T-helper 1 cell treated with Interleukin-12 subunit alpha and Interleukin-12 subunit beta and Interleukin-4 antibody, amounts not matched to agents 30 μg/mL and 1 μg/mL, for 36 hours (primary cell): ENCODE measurements at regions not wholly inside any gene's neighbourhood (a gene's known extent, or its start where the extent isn't known, plus 50 kb on each side); places are given as distances from the start of the nearest gene placed in this dataset.
"Not testable (repeated sequence)": the region's sequence is repeated elsewhere in the genome, so short reads cannot be mapped to it uniquely, and the experiment has no call there.

Experiments
- H3K27ac Mint-ChIP-seq: one replicate; pipeline ENCODE4 v1.8.0; 2021; ENCODE audit warnings: mild to moderate bottlenecking, mixed read lengths
- H3K27me3 Mint-ChIP-seq: one replicate; pipeline ENCODE4 v1.8.0; 2021; ENCODE audit warnings: low read depth, mixed read lengths
- H3K36me3 Mint-ChIP-seq: one replicate; pipeline ENCODE4 v1.8.0; 2021; ENCODE audit warnings: low read depth, mixed read lengths
- H3K4me1 Mint-ChIP-seq: one replicate; pipeline ENCODE4 v1.8.0; 2021; ENCODE audit warnings: low read depth, mixed read lengths
- H3K4me3 Mint-ChIP-seq: one replicate; pipeline ENCODE4 v1.8.0; 2021; ENCODE audit warnings: mild to moderate bottlenecking, moderate library complexity, mixed read lengths
- H3K9me3 Mint-ChIP-seq: one replicate; pipeline ENCODE4 v1.8.0; 2021; ENCODE audit warnings: mixed read lengths

DNA sequence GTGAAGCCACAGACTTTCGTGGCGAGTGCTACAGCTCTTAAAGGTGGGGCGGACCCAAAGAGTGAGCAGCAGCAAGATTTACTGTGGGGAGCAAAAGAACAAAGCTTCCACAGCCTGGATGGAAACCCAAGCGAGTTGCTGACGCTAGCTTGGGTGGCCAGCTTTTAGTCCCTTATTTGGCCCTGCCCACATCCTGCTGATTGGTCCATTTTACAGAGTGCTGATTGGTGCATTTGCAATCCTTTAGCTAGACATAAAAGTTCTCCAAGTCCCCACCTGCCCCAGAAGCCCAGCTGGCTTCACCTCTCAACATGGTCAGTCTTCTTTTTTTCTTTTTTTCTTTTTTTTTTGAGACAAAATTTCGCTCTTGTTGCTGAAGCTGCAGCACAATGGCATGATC is 161.0 kb downstream of the SPATA31A6 start:
- not testable (repeated sequence) for H3K4me3 Mint-ChIP-seq, H3K36me3 Mint-ChIP-seq, H3K4me1 Mint-ChIP-seq, H3K27me3 Mint-ChIP-seq, H3K27ac Mint-ChIP-seq, H3K9me3 Mint-ChIP-seq

DNA sequence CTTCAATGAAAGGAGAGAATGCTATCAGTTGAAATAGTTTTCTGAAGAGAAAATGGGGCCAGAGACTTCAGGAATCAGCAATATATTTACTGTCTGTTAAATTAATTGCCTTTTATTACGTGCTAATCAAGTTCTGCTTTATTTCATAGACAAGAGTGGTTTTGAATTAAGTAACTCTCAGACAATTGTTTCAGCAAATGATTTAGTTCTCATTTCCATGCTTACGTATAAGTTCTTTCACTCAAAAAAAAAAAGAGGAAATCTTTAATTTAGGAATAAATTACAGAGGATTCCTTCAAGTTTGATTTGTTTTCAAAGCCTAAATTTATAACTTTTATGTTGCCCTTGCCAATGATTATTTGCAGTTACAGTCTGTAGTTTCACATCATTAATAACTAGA is 163.5 kb downstream of the SPATA31A6 start:
- not testable (repeated sequence) for H3K36me3 Mint-ChIP-seq, H3K4me1 Mint-ChIP-seq, H3K27ac Mint-ChIP-seq, H3K9me3 Mint-ChIP-seq, H3K4me3 Mint-ChIP-seq, H3K27me3 Mint-ChIP-seq

DNA sequence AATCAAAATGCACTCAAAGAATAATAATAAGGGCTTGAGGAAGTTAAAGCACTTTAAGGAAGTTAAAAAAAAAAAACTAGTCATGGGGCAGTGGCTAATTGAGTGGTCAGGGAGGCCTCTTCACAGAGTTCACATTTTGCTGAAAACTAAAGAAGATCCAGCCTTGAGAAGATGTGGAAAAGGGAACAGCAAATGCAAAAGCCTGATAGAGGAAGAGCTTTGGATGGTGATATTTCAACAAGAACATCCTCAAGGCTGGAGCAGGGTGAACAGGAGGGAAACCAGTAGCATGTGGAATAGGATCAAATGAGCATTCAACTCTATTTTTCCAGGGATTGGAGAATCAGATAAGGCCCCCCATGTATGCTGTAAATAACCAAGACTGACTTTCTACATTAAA is 165.7 kb downstream of the SPATA31A6 start:
- not testable (repeated sequence) for H3K27ac Mint-ChIP-seq, H3K9me3 Mint-ChIP-seq, H3K4me1 Mint-ChIP-seq, H3K36me3 Mint-ChIP-seq, H3K4me3 Mint-ChIP-seq, H3K27me3 Mint-ChIP-seq

DNA sequence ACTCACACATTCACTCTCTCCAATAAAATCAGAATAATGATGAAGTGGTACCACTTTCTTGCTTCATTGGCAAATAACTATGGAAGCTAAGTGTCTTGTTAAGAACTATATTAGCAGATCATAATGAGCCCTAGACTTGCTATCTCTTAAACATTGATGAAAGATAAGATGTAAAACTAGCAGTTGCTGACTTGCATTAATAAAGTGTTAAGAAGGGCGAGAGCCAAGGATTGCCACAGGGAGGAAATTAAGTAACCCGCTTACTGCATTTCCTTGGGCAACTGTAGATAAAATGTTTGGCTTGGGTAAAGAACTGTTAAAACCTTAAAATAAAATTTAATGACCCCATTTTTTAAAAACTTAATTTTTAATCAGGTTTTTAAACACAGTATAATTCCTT is 167.0 kb downstream of the SPATA31A6 start:
- not testable (repeated sequence) for H3K27ac Mint-ChIP-seq, H3K9me3 Mint-ChIP-seq, H3K36me3 Mint-ChIP-seq, H3K4me1 Mint-ChIP-seq, H3K4me3 Mint-ChIP-seq, H3K27me3 Mint-ChIP-seq

DNA sequence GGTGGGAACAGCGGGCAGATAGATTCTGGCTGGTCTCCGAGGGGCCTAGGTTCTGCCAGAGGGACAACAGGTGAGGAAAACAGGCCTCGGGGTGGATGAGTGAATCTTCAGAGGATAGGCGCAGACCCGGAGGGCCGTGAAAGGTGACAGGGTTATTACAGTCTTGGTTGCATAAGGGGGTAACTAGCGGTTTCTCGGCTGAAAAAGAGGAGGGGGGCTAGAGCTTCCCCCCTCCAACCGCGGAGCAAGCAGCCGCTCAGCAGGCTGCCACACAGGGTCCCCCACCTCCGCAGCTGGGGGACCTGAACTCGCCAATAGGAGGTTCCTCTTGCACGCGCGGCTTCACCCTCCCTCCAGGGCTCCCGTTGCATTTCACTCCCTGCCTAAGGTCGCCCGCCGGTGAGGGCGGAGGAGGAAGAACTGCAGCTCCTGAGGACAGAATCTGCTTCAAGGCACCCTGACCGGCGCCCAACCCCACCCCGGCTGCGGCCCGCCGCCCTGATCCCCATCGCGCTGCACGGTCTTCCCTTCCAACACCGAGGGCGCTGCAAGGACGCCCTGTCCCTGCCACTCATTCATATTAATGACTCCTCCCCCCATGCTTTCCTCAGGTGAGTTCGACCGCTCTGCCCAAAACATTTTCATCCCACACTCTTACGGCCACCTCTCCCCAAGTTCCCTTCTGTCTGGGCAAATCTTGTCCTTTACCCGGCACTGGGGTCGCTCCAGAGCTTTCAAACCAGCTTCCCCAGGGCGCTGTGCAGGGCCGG is 174.3 kb downstream of the SPATA31A6 start:
- H3K4me3 Mint-ChIP-seq, H3K9me3 Mint-ChIP-seq, H3K36me3 Mint-ChIP-seq, H3K4me1 Mint-ChIP-seq: not testable (repeated sequence)
- H3K27me3 Mint-ChIP-seq: peaks cover 20% of the 10 kb centered on the region
- H3K27ac Mint-ChIP-seq: peak overlapping the region; percentile 13

DNA sequence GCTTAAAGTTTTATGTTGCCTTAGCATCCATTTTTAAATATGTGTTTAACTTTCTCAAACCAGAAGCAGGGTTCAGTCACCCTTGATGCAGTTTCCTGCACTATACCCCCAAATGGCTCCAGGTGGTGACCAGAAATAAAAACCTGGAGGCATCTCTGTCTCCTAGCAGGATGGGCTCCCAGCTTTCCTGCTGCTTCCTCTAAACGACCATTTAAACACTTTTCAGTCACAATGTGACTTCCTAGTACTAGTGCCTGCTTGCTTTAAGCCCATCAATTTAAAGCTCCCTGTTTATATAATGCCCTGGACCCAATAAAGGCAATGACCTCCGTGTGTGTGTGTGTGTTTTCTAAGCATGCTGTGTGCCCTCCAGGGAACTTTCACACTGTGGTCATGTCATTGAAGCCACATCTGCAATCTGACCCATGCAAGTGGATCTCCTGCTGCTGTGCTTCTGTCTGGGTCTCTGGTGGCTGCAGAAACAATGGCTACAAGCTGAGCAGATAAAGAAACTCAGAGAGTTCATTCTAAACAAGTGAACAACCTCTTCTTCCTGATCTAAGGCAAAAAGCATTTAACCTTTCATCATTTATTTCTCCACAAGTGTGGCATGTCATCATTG is 175.3 kb downstream of the SPATA31A6 start:
- H3K27me3 Mint-ChIP-seq: peaks cover 20% of the 10 kb centered on the region
- H3K4me1 Mint-ChIP-seq, H3K27ac Mint-ChIP-seq, H3K4me3 Mint-ChIP-seq, H3K9me3 Mint-ChIP-seq, H3K36me3 Mint-ChIP-seq: not testable (repeated sequence)

DNA sequence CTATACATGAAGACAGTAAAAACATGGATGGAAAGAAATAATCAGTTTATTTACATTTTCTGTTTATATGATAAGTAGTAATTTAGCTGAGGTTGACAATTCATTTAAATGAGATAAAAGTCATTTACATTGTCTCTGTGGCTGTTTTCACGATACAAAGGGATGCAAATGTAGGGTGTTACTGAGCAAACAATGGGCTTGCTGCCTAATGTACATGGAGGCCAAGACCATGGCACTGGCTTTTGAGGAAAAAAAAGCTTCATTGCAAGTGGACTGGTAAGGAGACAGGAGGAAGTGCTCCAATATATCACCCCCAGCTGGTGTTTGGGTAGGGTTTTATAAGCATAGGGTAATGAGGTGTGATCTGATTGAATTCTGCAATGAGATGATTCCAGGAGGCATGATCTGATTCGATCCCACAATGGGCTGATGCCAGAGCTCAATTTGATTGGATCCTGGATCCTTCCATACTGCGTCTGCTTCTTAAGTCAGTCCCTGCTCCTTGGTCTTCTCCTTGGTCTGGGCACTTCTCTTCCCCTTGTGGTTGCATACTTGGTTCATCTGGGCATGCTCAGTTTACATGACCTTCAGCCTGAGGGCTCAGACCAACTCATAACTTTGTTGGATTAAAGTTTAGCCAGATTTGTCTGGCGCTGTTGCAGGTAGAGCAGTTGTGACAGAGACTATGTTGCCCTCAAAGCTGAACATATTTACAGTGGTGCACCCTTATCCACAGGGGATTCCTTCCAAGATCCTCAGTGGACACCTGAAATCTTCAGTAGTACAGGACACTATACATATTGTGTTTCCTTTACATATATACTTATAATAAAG is 181.2 kb downstream of the SPATA31A6 start:
- H3K36me3 Mint-ChIP-seq, H3K9me3 Mint-ChIP-seq, H3K27me3 Mint-ChIP-seq, H3K4me1 Mint-ChIP-seq, H3K4me3 Mint-ChIP-seq, H3K27ac Mint-ChIP-seq: not testable (repeated sequence)

- not testable (repeated sequence) for H3K27ac Mint-ChIP-seq, H3K4me1 Mint-ChIP-seq, H3K9me3 Mint-ChIP-seq, H3K36me3 Mint-ChIP-seq, H3K4me3 Mint-ChIP-seq, H3K27me3 Mint-ChIP-seq
Measured at GRCh38 chr9:42365244-42365945, 181.9 kb downstream of the SPATA31A6 start.

DNA sequence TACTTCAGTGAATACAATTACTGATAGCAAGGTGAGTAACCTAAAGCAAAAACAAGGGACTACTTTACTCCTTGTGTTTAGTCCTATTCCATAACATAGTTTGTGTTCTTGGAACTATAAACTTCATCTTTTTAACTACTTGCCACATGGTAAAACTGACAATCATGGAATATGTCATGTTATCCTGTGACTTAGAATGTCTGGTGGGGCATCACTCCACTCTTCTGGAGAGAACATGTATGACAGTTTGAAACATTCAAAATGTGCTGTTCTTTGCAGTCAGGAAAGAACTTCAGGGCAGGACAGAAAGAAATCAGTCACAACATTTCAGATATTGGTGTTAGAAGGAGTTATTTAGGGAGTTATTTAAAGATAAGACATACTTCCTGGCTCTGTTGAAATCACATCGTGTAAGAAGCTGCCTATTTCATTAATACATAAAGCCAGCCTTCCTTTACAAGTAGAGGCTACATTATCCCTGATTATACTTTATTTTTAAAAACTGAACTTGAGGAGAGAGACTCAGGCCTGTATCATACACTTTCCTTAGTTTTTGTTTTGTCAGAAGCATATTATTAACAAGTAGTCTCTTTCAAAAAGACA is 184.9 kb downstream of the SPATA31A6 start:
- H3K9me3 Mint-ChIP-seq, H3K27me3 Mint-ChIP-seq, H3K36me3 Mint-ChIP-seq, H3K4me1 Mint-ChIP-seq, H3K27ac Mint-ChIP-seq, H3K4me3 Mint-ChIP-seq: not testable (repeated sequence)

GRCh38 chr9:42370172-42370571 is 186.7 kb downstream of the SPATA31A6 start:
- H3K4me3 Mint-ChIP-seq, H3K27me3 Mint-ChIP-seq, H3K9me3 Mint-ChIP-seq: not testable (repeated sequence)

DNA sequence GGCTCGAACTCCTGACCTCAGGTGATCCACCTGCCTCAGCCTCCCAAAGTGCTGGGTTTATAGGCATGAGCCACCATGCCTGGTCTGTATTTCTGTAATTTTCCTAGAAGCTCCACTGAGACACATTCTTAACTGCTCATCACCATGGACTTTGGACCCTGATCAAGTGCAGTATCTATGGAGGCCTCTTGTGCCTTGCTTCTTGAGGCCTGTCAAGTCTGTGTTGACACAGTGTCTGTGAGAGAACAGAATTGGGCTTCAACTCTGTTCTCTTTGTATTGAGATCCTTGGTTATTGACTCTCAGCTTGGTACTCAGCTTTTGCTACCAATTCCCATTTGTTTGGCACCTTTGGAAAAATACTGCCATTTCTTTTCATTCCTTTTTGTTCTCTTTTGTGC is 188.0 kb downstream of the SPATA31A6 start:
- not testable (repeated sequence) for H3K36me3 Mint-ChIP-seq, H3K9me3 Mint-ChIP-seq, H3K4me1 Mint-ChIP-seq, H3K27me3 Mint-ChIP-seq, H3K27ac Mint-ChIP-seq, H3K4me3 Mint-ChIP-seq

More at GRCh38 chr9:42370172-42370571, 186.7 kb downstream of the SPATA31A6 start:
- not testable (repeated sequence) for H3K36me3 Mint-ChIP-seq, H3K4me1 Mint-ChIP-seq, H3K27ac Mint-ChIP-seq

DNA sequence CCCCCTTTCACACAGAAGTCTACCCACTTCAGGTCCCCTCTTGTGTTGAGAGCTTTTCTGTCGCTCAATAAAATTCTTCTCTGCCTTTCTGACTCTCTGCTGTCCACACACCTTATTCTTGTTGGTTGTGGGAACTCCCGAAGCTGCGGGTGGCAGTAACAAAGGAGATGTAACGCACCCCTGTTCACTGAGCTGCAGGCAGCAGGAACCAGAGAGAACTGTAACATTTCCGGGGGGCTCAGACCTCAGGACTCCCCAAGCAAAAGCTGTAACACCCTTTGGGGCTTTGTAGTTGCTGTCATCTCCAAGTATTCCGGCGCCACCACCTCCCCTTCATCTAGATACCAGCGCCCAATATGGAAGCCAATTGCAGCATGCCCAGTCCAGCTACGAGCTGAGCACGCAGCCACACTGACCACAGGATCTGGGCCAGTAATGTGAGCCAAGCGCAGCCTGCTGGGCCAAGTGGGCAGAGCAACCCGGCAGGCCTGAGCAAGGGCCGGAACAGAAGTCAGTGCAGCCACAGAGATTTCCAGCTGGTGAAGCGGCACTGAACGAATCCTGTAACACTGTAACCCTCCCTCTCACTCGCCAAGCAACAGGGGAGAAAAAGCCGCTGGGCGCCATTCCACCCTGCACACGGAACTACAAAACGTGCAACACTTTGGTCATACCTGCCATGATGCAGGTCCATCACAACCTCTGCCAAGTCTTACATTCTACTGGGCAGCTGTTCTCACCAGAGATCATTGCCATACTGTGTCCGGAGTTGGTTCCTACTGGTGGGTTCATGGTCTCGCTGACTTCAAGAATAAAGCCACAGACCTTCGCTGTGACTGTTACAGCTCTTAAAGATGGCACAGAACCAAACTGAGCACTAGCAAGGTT is 194.3 kb downstream of the SPATA31A6 start:
- not testable (repeated sequence) for H3K4me1 Mint-ChIP-seq, H3K27me3 Mint-ChIP-seq, H3K27ac Mint-ChIP-seq, H3K36me3 Mint-ChIP-seq, H3K4me3 Mint-ChIP-seq
- H3K9me3 Mint-ChIP-seq: peaks cover 11% of the 10 kb centered on the region

- H3K4me1 Mint-ChIP-seq: no peaks in the 10 kb centered on the region
- peaks cover 11% of the 10 kb centered on the region for H3K9me3 Mint-ChIP-seq
- no peak overlapping the region for H3K27ac Mint-ChIP-seq
- H3K4me3 Mint-ChIP-seq: no peak overlapping the region
- H3K27me3 Mint-ChIP-seq: no peaks in the 10 kb centered on the region
- no peaks in the 10 kb centered on the region for H3K36me3 Mint-ChIP-seq
Measured at GRCh38 chr9:42378418-42378815, 195.0 kb downstream of the SPATA31A6 start.

- H3K4me3 Mint-ChIP-seq, H3K36me3 Mint-ChIP-seq, H3K27me3 Mint-ChIP-seq, H3K4me1 Mint-ChIP-seq, H3K27ac Mint-ChIP-seq: not testable (repeated sequence)
- H3K9me3 Mint-ChIP-seq: peaks cover 11% of the 10 kb centered on the region
Measured at GRCh38 chr9:42379602-42380001, 196.1 kb downstream of the SPATA31A6 start.
